ENCODE measurements at regions not wholly inside any gene's neighbourhood (a gene's known extent, or its start where the extent isn't known, plus 50 kb on each side); places are given as distances from the start of the nearest gene placed in this dataset.
"Not testable (repeated sequence)": the region's sequence is repeated elsewhere in the genome, so short reads cannot be mapped to it uniquely, and the experiment has no call there.

GRCh38 chr11:98423933-98424332 lies 596.8 kb upstream of the CNTN5 start:
- TF ChIP-seq CTCF (IDR thresholded peaks at IDR 0.05; ENCODE audit: insufficient read depth, low read length, poor library complexity, severe bottlenecking): no peak
- no peaks in the 10 kb centered on the region for H3K36me3 ChIP-seq (ENCODE audit: control insufficient read depth, insufficient read depth, low read length)
- no peak for DNase-seq (ENCODE audit: low read depth)

GRCh38 chr11:98424773-98425172 lies 596.0 kb upstream of the CNTN5 start:
- not testable (repeated sequence) for H3K27me3 ChIP-seq (ENCODE audit: control insufficient read depth, insufficient read depth, low read length); H3K36me3 ChIP-seq (ENCODE audit: control insufficient read depth, insufficient read depth, low read length); H3K4me3 ChIP-seq (ENCODE audit: low read depth, low read length); DNase-seq (ENCODE audit: low read depth)

More at GRCh38 chr11:98423933-98424332, 596.8 kb upstream of the CNTN5 start:
- no peak overlapping the region for H3K4me3 ChIP-seq (ENCODE audit: low read depth, low read length)
- no peaks in the 10 kb centered on the region for H3K27me3 ChIP-seq (ENCODE audit: control insufficient read depth, insufficient read depth, low read length)

GRCh38 chr11:98431463-98432359 lies 589.0 kb upstream of the CNTN5 start:
- no peaks in the 10 kb centered on the region for H3K27me3 ChIP-seq (ENCODE audit: control insufficient read depth, insufficient read depth, low read length)
- TF ChIP-seq CTCF (IDR thresholded peaks at IDR 0.05; ENCODE audit: insufficient read depth, low read length, poor library complexity, severe bottlenecking): no peak
- no peak for DNase-seq (ENCODE audit: low read depth)
- no peaks in the 10 kb centered on the region for H3K36me3 ChIP-seq (ENCODE audit: control insufficient read depth, insufficient read depth, low read length)
- no peak overlapping the region for H3K4me3 ChIP-seq (ENCODE audit: low read depth, low read length)

DNA sequence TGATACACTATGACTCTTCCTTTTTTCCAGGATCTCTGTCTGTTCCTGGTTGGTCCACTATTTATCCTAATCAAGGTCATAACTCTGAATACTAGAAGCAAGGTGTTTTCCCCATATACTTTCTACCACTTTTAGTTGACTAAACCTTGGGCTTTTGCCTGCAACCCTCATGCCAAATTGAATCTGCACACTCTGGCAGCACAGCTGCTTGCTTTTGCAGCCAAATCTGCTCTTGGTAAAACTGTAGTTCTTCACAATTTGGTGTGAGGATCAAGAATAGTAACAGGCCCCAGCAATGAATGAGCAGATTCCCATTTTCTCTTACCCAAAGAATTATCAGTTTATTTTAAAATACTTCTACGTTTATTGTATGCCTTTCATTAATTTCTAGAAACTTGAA lies 586.5 kb upstream of the CNTN5 start:
- no peak for DNase-seq (ENCODE audit: low read depth)
- no peak overlapping the region for H3K4me3 ChIP-seq (ENCODE audit: low read depth, low read length)
- H3K27me3 ChIP-seq (ENCODE audit: control insufficient read depth, insufficient read depth, low read length): no peaks in the 10 kb centered on the region
- no peak for TF ChIP-seq CTCF (IDR thresholded peaks at IDR 0.05; ENCODE audit: insufficient read depth, low read length, poor library complexity, severe bottlenecking)
- H3K36me3 ChIP-seq (ENCODE audit: control insufficient read depth, insufficient read depth, low read length): no peaks in the 10 kb centered on the region

DNA sequence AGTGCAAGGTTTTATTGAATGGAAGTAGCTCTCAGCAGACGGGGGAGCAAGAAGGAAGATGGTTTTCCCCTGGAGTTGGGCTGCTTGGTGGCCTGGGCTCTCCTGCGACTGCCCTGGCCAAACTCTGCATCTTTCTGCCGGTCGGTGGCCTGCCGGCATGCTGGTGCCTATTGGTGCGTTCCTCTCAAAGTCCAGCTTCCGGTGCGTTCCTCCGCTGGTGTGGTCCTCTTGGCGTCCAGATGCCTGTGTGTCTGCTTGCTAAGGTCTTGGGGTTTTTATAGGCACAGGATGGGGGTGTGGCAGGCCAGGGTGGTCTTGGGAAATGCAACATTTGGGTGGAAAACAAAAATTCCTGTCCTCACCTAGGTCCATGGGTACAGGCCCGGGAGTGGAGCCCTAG lies 567.4 kb upstream of the CNTN5 start:
- Histone ChIP-seq H3K27me3 (ENCODE audit: control insufficient read depth, insufficient read depth, low read length) (no peaks in the 10 kb centered on the region), H3K36me3 (ENCODE audit: control insufficient read depth, insufficient read depth, low read length) (no peaks in the 10 kb centered on the region), H3K4me3 (ENCODE audit: low read depth, low read length) (no peak overlapping the region)
- DNase-seq (ENCODE audit: low read depth): no peak
- no peak for TF ChIP-seq CTCF (IDR thresholded peaks at IDR 0.05; ENCODE audit: insufficient read depth, low read length, poor library complexity, severe bottlenecking)

DNA sequence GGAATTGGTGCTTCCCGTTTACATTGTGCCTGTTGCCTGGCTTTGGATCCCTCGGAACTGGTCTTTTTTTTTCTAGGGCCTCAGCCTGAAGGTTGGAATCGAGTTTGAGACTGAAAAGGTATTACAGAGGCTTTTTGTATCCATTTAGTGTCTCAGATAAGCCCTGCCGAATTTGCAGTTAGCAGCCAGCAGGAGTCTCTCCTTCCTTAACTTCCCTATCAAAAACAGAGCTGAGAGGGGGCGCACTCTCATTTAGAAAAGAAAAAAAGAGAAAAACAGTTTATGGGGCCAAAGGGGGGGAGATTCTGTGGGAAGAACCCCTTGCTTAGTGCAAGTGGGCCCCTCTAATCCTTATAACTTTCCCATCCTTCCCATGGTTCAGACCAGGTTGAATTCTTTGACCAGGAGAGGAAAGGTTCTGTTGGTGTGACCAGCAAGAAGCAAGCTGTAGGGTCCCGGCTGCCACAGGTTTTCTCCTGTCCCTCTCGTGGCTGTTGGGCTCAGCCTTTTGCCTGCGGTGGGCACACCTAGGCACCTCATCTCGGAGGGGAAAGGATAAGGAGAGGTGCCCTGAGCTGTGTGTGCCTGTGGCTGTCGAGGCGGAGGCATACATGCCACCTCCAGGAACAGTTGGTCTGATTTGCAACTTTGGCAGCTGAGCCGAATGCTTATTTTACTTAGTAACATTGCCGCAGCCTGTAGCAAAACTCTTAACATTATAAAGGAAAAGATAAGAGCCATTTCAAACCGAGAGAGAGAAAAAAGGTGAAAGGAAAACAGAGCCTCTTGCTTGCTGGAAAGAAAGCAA lies 565.0 kb upstream of the CNTN5 start:
- Histone ChIP-seq H3K36me3 (ENCODE audit: control insufficient read depth, insufficient read depth, low read length) (no peaks in the 10 kb centered on the region), H3K4me3 (ENCODE audit: low read depth, low read length) (no peak overlapping the region), H3K27me3 (ENCODE audit: control insufficient read depth, insufficient read depth, low read length) (no peaks in the 10 kb centered on the region)
- DNase-seq (ENCODE audit: low read depth): no peak
- peak; percentile 23 for TF ChIP-seq CTCF (IDR thresholded peaks at IDR 0.05; ENCODE audit: insufficient read depth, low read length, poor library complexity, severe bottlenecking)
